ENCODE measurements at regions not wholly inside any gene's neighbourhood (a gene's known extent, or its start where the extent isn't known, plus 50 kb on each side); places are given as distances from the start of the nearest gene placed in this dataset.

GRCh38 chr1:168484083-168484482 lies 59.7 kb downstream of the XCL2 start:
- Histone ChIP-seq H3K4me3 (ENCODE audit: low read depth, low read length, poor library complexity, severe bottlenecking) (no peak overlapping the region), H3K9me3 (ENCODE audit: low read depth, low read length, poor library complexity, severe bottlenecking) (no peaks in the 10 kb centered on the region), H3K27me3 (replicated peaks; ENCODE audit: insufficient read depth, low read depth, low read length, poor library complexity) (no peaks in the 10 kb centered on the region), H3K36me3 (ENCODE audit: insufficient read depth, low read length, poor library complexity, severe bottlenecking) (no peaks in the 10 kb centered on the region), H3K4me1 (ENCODE audit: insufficient read depth, low read length, poor library complexity, severe bottlenecking) (peaks cover 7% of the 10 kb centered on the region), H3K27ac (ENCODE audit: low read depth, low read length, poor library complexity, severe bottlenecking) (no peak overlapping the region)
- TF ChIP-seq, protein P1, sequence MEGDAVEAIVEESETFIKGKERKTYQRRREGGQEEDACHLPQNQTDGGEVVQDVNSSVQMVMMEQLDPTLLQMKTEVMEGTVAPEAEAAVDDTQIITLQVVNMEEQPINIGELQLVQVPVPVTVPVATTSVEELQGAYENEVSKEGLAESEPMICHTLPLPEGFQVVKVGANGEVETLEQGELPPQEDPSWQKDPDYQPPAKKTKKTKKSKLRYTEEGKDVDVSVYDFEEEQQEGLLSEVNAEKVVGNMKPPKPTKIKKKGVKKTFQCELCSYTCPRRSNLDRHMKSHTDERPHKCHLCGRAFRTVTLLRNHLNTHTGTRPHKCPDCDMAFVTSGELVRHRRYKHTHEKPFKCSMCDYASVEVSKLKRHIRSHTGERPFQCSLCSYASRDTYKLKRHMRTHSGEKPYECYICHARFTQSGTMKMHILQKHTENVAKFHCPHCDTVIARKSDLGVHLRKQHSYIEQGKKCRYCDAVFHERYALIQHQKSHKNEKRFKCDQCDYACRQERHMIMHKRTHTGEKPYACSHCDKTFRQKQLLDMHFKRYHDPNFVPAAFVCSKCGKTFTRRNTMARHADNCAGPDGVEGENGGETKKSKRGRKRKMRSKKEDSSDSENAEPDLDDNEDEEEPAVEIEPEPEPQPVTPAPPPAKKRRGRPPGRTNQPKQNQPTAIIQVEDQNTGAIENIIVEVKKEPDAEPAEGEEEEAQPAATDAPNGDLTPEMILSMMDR (conservative IDR thresholded peaks at IDR 0.05; ENCODE audit: low read depth, low read length), result no peak
- TF ChIP-seq EZH2 (IDR thresholded peaks at IDR 0.05; ENCODE audit: borderline replicate concordance, low read depth, low read length, poor library complexity, severe bottlenecking), result no peak
- DNase-seq (ENCODE audit: low spot score), result no peak
- ChIA-PET CTCF (no interaction called here), POLR2A (ENCODE audit: low non-redundant PET) (no interaction called here)
- intact Hi-C loops (cut with micrococcal nuclease; ENCODE audit: unreplicated experiment), result no loop called here
- no TSS peak for BruUV-seq (replicated peaks)

- BruUV-seq (replicated peaks), result no TSS peak
- ChIA-PET POLR2A (ENCODE audit: low non-redundant PET) (no interaction called here), CTCF (no interaction called here)
- peaks cover 7% of the 10 kb centered on the region for H3K4me1 ChIP-seq (ENCODE audit: insufficient read depth, low read length, poor library complexity, severe bottlenecking)
- H3K9me3 ChIP-seq (ENCODE audit: low read depth, low read length, poor library complexity, severe bottlenecking), result no peaks in the 10 kb centered on the region
- no peaks in the 10 kb centered on the region for H3K27me3 ChIP-seq (replicated peaks; ENCODE audit: insufficient read depth, low read depth, low read length, poor library complexity)
- intact Hi-C loops (cut with micrococcal nuclease; ENCODE audit: unreplicated experiment), result no loop called here
- no peak overlapping the region for H3K4me3 ChIP-seq (ENCODE audit: low read depth, low read length, poor library complexity, severe bottlenecking)
- TF ChIP-seq, protein P1 (conservative IDR thresholded peaks at IDR 0.05; ENCODE audit: low read depth, low read length), result no peak
- no peak for TF ChIP-seq EZH2 (IDR thresholded peaks at IDR 0.05; ENCODE audit: borderline replicate concordance, low read depth, low read length, poor library complexity, severe bottlenecking)
- no peaks in the 10 kb centered on the region for H3K36me3 ChIP-seq (ENCODE audit: insufficient read depth, low read length, poor library complexity, severe bottlenecking)
- no peak overlapping the region for H3K27ac ChIP-seq (ENCODE audit: low read depth, low read length, poor library complexity, severe bottlenecking)
- DNase-seq (ENCODE audit: low spot score), result no peak
Observed at GRCh38 chr1:168483539-168483938, 60.3 kb downstream of the XCL2 start.

DNA sequence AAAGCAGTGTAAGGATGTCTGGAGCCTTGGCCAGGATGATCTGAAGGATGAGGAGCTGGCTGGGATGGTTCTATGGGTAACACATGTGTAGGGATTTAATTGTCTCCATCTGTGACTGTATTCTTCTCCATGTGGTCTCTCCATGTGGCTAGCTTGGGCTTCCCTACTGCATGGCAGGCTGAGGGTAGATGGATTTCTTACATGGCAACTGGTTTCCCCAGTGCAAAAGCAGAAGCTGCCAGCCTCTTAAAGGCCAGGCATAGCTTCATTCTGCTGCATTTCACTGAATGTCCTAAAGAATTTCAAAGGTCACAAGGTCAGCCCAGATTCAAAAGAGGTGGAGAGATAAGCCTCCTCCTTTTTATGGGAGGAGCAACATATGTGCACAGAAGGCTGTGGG lies 61.7 kb downstream of the XCL2 start:
- DNase-seq (ENCODE audit: low spot score), result no peak
- BruUV-seq (replicated peaks), result no TSS peak
- TF ChIP-seq EZH2 (IDR thresholded peaks at IDR 0.05; ENCODE audit: borderline replicate concordance, low read depth, low read length, poor library complexity, severe bottlenecking), result no peak
- TF ChIP-seq, protein P1 (conservative IDR thresholded peaks at IDR 0.05; ENCODE audit: low read depth, low read length), result no peak
- intact Hi-C loops (cut with micrococcal nuclease; ENCODE audit: unreplicated experiment), result no loop called here
- CTCF ChIA-PET, result no interaction called here
- no peaks in the 10 kb centered on the region for H3K36me3 ChIP-seq (ENCODE audit: insufficient read depth, low read length, poor library complexity, severe bottlenecking)
- no peak overlapping the region for H3K27ac ChIP-seq (ENCODE audit: low read depth, low read length, poor library complexity, severe bottlenecking)
- H3K27me3 ChIP-seq (replicated peaks; ENCODE audit: insufficient read depth, low read depth, low read length, poor library complexity), result no peaks in the 10 kb centered on the region
- H3K4me1 ChIP-seq (ENCODE audit: insufficient read depth, low read length, poor library complexity, severe bottlenecking), result peaks cover 7% of the 10 kb centered on the region
- H3K9me3 ChIP-seq (ENCODE audit: low read depth, low read length, poor library complexity, severe bottlenecking), result no peaks in the 10 kb centered on the region
- no peak overlapping the region for H3K4me3 ChIP-seq (ENCODE audit: low read depth, low read length, poor library complexity, severe bottlenecking)
- POLR2A ChIA-PET (ENCODE audit: low non-redundant PET), result no interaction called here

All from A673 (cell line).